HEK293 (cell line): ENCODE measurements at regions not wholly inside any gene's neighbourhood (a gene's known extent, or its start where the extent isn't known, plus 50 kb on each side); places are given as distances from the start of the nearest gene placed in this dataset.

Source experiments
- CTCF ChIA-PET: fragments of 350-600 bp; formaldehyde crosslinking; extraction: SDS; loops from one replicate; lab custom pipeline; 2021; ENCODE audit warnings: antibody characterized with exemption; lab: Yijun Ruan, JAX
- POLR2A ChIA-PET: fragments of 300-600 bp; formaldehyde crosslinking; extraction: SDS; loops from one replicate; lab custom pipeline; 2020; ENCODE audit warnings: antibody characterized with exemption, inconsistent platforms; lab: Yijun Ruan, JAX
- H3K27ac ChIP-seq: fragments of 200-500 bp; sonication (Bioruptor generic); 2 replicates; pipeline ENCODE4 v1.5.1; 2014; ENCODE audit warnings: low read depth, low read length, control low read depth, inconsistent platforms; ENCODE audit errors: extremely low read depth
- H3K36me3 ChIP-seq, 2 experiments: fragments of 200-500 bp in 1 of 2; sonication (Bioruptor generic) in 1 of 2; 1 replicate in 1 of 2; 2 replicates in 1 of 2; pipeline ENCODE4 v1.5.1; 2014 to 2017; ENCODE audit warnings: inconsistent platforms in 2 of 2, low read length in 2 of 2; ENCODE audit not compliant: control insufficient read depth in 2 of 2, insufficient read depth in 1 of 2
- H3K4me1 ChIP-seq: fragments of 200-500 bp; sonication (Bioruptor generic); 2 replicates; pipeline ENCODE4 v1.5.1; 2014; ENCODE audit warnings: mild to moderate bottlenecking, low read length, inconsistent platforms; ENCODE audit not compliant: control insufficient read depth, insufficient read depth
- H3K4me3 ChIP-seq: 2 replicates; pipeline ENCODE4 v1.5.1; 2011; ENCODE audit warnings: low read depth, mild to moderate bottlenecking, control low read depth, low read length, moderate library complexity
- H3K9me3 ChIP-seq: fragments of 200-500 bp; sonication (Bioruptor generic); 2 replicates; pipeline ENCODE4 v1.5.1; 2014; ENCODE audit warnings: low read depth, low read length, inconsistent platforms; ENCODE audit not compliant: control insufficient read depth, insufficient read depth
- HOXC10 ChIP-seq: sonication (generic); formaldehyde crosslinking; IDR thresholded peaks from 2 replicates; pipeline ENCODE4 v1.8.1; 2023; ENCODE audit warnings: mild to moderate bottlenecking, missing genetic modification reagents
- HOXD13 ChIP-seq: sonication (generic); formaldehyde crosslinking; IDR thresholded peaks from 2 replicates; pipeline ENCODE4 v1.8.0; 2022; ENCODE audit warnings: missing genetic modification reagents, borderline replicate concordance
- KLF17 ChIP-seq: fragments of 450-650 bp; formaldehyde crosslinking; IDR thresholded peaks from 2 replicates; pipeline ENCODE4 v1.5.1; 2016; ENCODE audit warnings: missing biosample characterization, missing genetic modification characterization
- KLF8 ChIP-seq: fragments of 450-650 bp; formaldehyde crosslinking; IDR thresholded peaks from 2 replicates; pipeline ENCODE4 v1.5.1; 2016; ENCODE audit warnings: missing biosample characterization, missing genetic modification characterization
- MYNN ChIP-seq: fragments of 450-650 bp; formaldehyde crosslinking; IDR thresholded peaks from 2 replicates; pipeline ENCODE4 v1.5.1; 2016; ENCODE audit warnings: missing biosample characterization, missing genetic modification characterization, borderline replicate concordance
- RBAK ChIP-seq: fragments of 450-650 bp; formaldehyde crosslinking; IDR thresholded peaks from 2 replicates; pipeline ENCODE4 v1.5.1; 2016; ENCODE audit warnings: missing biosample characterization, missing genetic modification characterization
- SCRT1 ChIP-seq: fragments of 450-650 bp; formaldehyde crosslinking; IDR thresholded peaks from 2 replicates; pipeline ENCODE4 v1.5.1; 2016; ENCODE audit warnings: missing biosample characterization, missing genetic modification characterization, borderline replicate concordance
- SP7 ChIP-seq: fragments of 450-650 bp; formaldehyde crosslinking; IDR thresholded peaks from 2 replicates; pipeline ENCODE4 v1.5.1; 2016; ENCODE audit warnings: missing biosample characterization, missing genetic modification characterization
- ZBTB7A ChIP-seq: fragments of 450-650 bp; formaldehyde crosslinking; IDR thresholded peaks from 2 replicates; pipeline ENCODE4 v1.5.1; 2016; ENCODE audit warnings: low read depth, missing biosample characterization, missing genetic modification characterization
- ZNF10 ChIP-seq: fragments of 450-650 bp; formaldehyde crosslinking; IDR thresholded peaks from 2 replicates; pipeline ENCODE4 v1.5.1; 2017; ENCODE audit warnings: missing biosample characterization, missing genetic modification characterization
- ZNF146 ChIP-seq: fragments of 450-650 bp; formaldehyde crosslinking; IDR thresholded peaks from 2 replicates; pipeline ENCODE4 v1.5.1; 2016; ENCODE audit warnings: missing biosample characterization, missing genetic modification characterization
- ZNF148 ChIP-seq: fragments of 450-650 bp; formaldehyde crosslinking; IDR thresholded peaks from 2 replicates; pipeline ENCODE4 v1.5.0; 2017; ENCODE audit warnings: missing biosample characterization, missing genetic modification characterization, borderline replicate concordance
- ZNF175 ChIP-seq: fragments of 450-650 bp; formaldehyde crosslinking; IDR thresholded peaks from 2 replicates; pipeline ENCODE4 v1.5.1; 2016; ENCODE audit warnings: missing biosample characterization, missing genetic modification characterization
- ZNF19 ChIP-seq: fragments of 450-650 bp; formaldehyde crosslinking; IDR thresholded peaks from 2 replicates; pipeline ENCODE4; 2016; ENCODE audit warnings: missing biosample characterization, missing genetic modification characterization, low read depth
- ZNF214 ChIP-seq: fragments of 450-650 bp; formaldehyde crosslinking; IDR thresholded peaks from 2 replicates; pipeline ENCODE4 v1.5.1; 2017; ENCODE audit warnings: missing biosample characterization, mild to moderate bottlenecking, missing genetic modification characterization, borderline replicate concordance
- ZNF223 ChIP-seq: fragments of 450-650 bp; formaldehyde crosslinking; IDR thresholded peaks from 2 replicates; pipeline ENCODE4 v1.5.1; 2016; ENCODE audit warnings: missing biosample characterization, missing genetic modification characterization
- ZNF341 ChIP-seq: fragments of 450-650 bp; formaldehyde crosslinking; IDR thresholded peaks from 2 replicates; pipeline ENCODE4; 2016; ENCODE audit warnings: low read depth, missing biosample characterization, missing genetic modification characterization
- ZNF366 ChIP-seq: fragments of 450-650 bp; formaldehyde crosslinking; conservative IDR thresholded peaks from 2 replicates; pipeline ENCODE4 v1.5.1; 2016; ENCODE audit warnings: missing biosample characterization, missing genetic modification characterization
- ZNF404 ChIP-seq: fragments of 450-650 bp; formaldehyde crosslinking; IDR thresholded peaks from 2 replicates; pipeline ENCODE4 v1.5.1; 2017; ENCODE audit warnings: missing biosample characterization, missing genetic modification characterization
- ZNF529 ChIP-seq: fragments of 450-650 bp; formaldehyde crosslinking; IDR thresholded peaks from 2 replicates; pipeline ENCODE4 v1.5.1; 2017; ENCODE audit warnings: missing genetic modification characterization, missing biosample characterization; ENCODE audit not compliant: insufficient replicate concordance
- ZNF548 ChIP-seq: fragments of 450-650 bp; formaldehyde crosslinking; IDR thresholded peaks from 2 replicates; pipeline ENCODE4 v1.5.1; 2016; ENCODE audit warnings: missing biosample characterization, missing genetic modification characterization
- ZNF585B ChIP-seq: fragments of 450-650 bp; formaldehyde crosslinking; IDR thresholded peaks from 2 replicates; pipeline ENCODE4 v1.5.1; 2016; ENCODE audit warnings: missing biosample characterization, missing genetic modification characterization
- ZNF621 ChIP-seq: fragments of 450-650 bp; formaldehyde crosslinking; IDR thresholded peaks from 2 replicates; pipeline ENCODE4 v1.5.1; 2017; ENCODE audit warnings: missing biosample characterization, missing genetic modification characterization
- ZNF654 ChIP-seq: fragments of 450-650 bp; formaldehyde crosslinking; IDR thresholded peaks from 2 replicates; pipeline ENCODE4 v1.5.1; 2016; ENCODE audit warnings: low read depth, missing biosample characterization, missing genetic modification characterization
- ZNF707 ChIP-seq: fragments of 450-650 bp; formaldehyde crosslinking; IDR thresholded peaks from 2 replicates; pipeline ENCODE4 v1.5.1; 2016; ENCODE audit warnings: missing biosample characterization, missing genetic modification characterization
- ZNF791 ChIP-seq: fragments of 450-650 bp; formaldehyde crosslinking; IDR thresholded peaks from 2 replicates; pipeline ENCODE4 v1.5.1; 2016; ENCODE audit warnings: missing biosample characterization, missing genetic modification characterization

GRCh38 chr6:12394170-12394569, 104.0 kb downstream of the EDN1 start (continued):
- TF ChIP-seq ZNF707 (tag by site-specific recombination) (no peak), KLF8 (tag by site-specific recombination) (no peak), HOXC10 (CRISPR knock-in tag) (no peak)

GRCh38 chr6:12395898-12396297, 105.7 kb downstream of the EDN1 start:
- CTCF ChIA-PET: interaction anchor here (0.6 to 1.3 kb wide), 2 partner anchors 85 to 87 kb away, joined by 3 read pairs; no protein-coding TSS in a partner anchor

DNA sequence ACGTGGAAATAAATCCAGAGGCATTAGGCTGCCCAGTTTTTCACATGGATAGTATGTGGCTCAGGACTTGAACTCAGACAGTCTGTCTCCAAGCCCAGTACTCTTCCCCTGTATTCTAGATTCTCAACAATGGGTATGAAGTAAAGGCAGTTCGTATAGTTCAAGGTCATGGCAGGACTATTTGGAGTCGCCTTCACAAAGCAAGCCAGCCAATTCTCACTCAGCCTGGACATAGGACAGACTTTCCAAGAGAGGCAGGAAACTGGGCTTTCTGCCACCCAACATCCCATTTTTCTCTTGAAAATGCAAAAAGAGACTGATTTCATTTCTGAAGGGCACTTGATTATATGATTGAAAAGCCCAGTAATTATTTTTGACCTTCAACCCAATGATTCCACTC, 111.0 kb downstream of the EDN1 start:
- ChIA-PET POLR2A (no interaction called here), CTCF (interaction anchor here (0.7 to 1.1 kb wide), 2 partner anchors 62 to 201 kb away, joined by 3 to 4 read pairs; no protein-coding TSS in a partner anchor)
- H3K9me3 ChIP-seq: no peaks in the 10 kb centered on the region
- no peak overlapping the region for H3K27ac ChIP-seq
- H3K36me3 ChIP-seq: no peaks in the 10 kb centered on the region
- no peaks in the 10 kb centered on the region for H3K4me1 ChIP-seq
- H3K4me3 ChIP-seq: no peak overlapping the region
- TF ChIP-seq ZNF223 (tag by site-specific recombination) (no peak), ZBTB7A (tag by site-specific recombination) (no peak), ZNF175 (tag by site-specific recombination) (no peak), HOXD13 (no peak), ZNF10 (tag by site-specific recombination) (no peak)

More at GRCh38 chr6:12395898-12396297, 105.7 kb downstream of the EDN1 start:
- POLR2A ChIA-PET: no interaction called here
- no peaks in the 10 kb centered on the region for H3K9me3 ChIP-seq
- no peak overlapping the region for H3K27ac ChIP-seq
- no peaks in the 10 kb centered on the region for H3K36me3 ChIP-seq
- H3K4me1 ChIP-seq: no peaks in the 10 kb centered on the region
- TF ChIP-seq SCRT1 (no peak), KLF17 (tag by site-specific recombination) (no peak), ZNF148 (no peak), MYNN (no peak), ZNF19 (tag by site-specific recombination) (no peak), HOXD13 (no peak), ZNF654 (no peak), RBAK (tag by site-specific recombination) (no peak), ZNF404 (no peak), ZNF214 (no peak), ZNF529 (tag by site-specific recombination) (no peak), ZNF341 (tag by site-specific recombination) (no peak)
- H3K4me3 ChIP-seq: no peak overlapping the region

GRCh38 chr6:12403201-12403826, 113.2 kb downstream of the EDN1 start:
- CTCF ChIA-PET: interaction anchor here (1.1 kb wide), 2 partner anchors 9 to 22 kb away, joined by 3 read pairs; no protein-coding TSS in a partner anchor
- TF ChIP-seq ZNF548 (tag by site-specific recombination): no peak
- TF ChIP-seq SP7 (tag by site-specific recombination): no peak
- no peak for TF ChIP-seq ZNF621 (tag by site-specific recombination)
- TF ChIP-seq ZNF366 (tag by site-specific recombination): no peak
- no peak for TF ChIP-seq ZNF585B (tag by site-specific recombination)
- TF ChIP-seq ZNF146 (tag by site-specific recombination): no peak
- no peak for TF ChIP-seq ZNF791 (tag by site-specific recombination)
- no peaks in the 10 kb centered on the region for H3K36me3 ChIP-seq
- no peak overlapping the region for H3K27ac ChIP-seq
- H3K4me3 ChIP-seq: no peak overlapping the region
- POLR2A ChIA-PET: no interaction called here
- no peaks in the 10 kb centered on the region for H3K9me3 ChIP-seq
- H3K4me1 ChIP-seq: no peaks in the 10 kb centered on the region
